GM12872 (cell line): ENCODE measurements at regions not wholly inside any gene's neighbourhood (a gene's known extent, or its start where the extent isn't known, plus 50 kb on each side); places are given as distances from the start of the nearest gene placed in this dataset.

Experiments used
- CTCF ChIP-seq: IDR thresholded peaks from 3 replicates; pipeline ENCODE4 v1.5.1; 2011; ENCODE audit warnings: low read depth, mild to moderate bottlenecking, low read length, moderate library complexity; ENCODE audit not compliant: insufficient read depth

GRCh38 chr2:883260-883802 is 67.3 kb upstream of the SNTG2 start:
- TF ChIP-seq CTCF: no peak

GRCh38 chr2:881204-881918 is 69.3 kb upstream of the SNTG2 start:
- TF ChIP-seq CTCF: no peak

GRCh38 chr2:880201-880970 is 70.3 kb upstream of the SNTG2 start:
- no peak for TF ChIP-seq CTCF

DNA sequence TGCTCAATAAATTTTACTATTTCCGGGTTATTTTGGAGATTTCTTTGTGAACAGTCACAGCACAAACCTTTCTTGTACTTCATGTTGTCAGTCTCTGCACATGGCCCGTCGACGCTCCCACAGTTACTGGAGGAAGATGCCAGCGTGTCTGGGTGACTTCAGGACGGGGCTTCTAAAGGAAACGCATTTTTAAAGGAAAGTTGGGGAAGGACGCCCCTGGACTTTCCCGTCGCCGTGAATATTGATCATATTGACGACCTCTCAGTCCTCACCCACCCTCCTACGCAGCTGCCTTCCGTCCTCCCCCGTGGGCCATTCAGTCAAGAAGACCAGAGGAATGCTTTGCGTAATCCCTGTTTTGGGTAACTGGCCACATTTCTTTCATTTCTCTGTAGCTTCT is 71.1 kb upstream of the SNTG2 start:
- no peak for TF ChIP-seq CTCF

- TF ChIP-seq CTCF: no peak
Observed at GRCh38 chr2:878245-878930, 72.3 kb upstream of the SNTG2 start.

DNA sequence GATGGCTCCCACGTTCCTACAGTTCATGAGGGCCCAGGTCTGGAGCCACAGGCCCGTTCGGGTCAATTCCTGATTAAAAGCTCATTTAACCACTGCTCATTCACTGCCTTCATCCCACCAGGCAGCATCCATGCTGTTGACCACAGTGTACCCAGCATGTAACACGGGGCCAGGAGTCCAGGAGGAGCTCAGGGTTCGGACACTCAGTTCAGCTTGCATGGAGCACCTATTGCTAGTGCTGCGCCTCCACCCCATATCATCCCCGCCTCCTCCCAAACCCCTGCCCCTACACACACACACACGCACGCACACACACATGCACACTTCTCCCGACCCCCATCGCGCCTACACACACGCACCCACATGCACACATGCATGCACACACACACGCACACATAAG is 72.9 kb upstream of the SNTG2 start:
- no peak for TF ChIP-seq CTCF

DNA sequence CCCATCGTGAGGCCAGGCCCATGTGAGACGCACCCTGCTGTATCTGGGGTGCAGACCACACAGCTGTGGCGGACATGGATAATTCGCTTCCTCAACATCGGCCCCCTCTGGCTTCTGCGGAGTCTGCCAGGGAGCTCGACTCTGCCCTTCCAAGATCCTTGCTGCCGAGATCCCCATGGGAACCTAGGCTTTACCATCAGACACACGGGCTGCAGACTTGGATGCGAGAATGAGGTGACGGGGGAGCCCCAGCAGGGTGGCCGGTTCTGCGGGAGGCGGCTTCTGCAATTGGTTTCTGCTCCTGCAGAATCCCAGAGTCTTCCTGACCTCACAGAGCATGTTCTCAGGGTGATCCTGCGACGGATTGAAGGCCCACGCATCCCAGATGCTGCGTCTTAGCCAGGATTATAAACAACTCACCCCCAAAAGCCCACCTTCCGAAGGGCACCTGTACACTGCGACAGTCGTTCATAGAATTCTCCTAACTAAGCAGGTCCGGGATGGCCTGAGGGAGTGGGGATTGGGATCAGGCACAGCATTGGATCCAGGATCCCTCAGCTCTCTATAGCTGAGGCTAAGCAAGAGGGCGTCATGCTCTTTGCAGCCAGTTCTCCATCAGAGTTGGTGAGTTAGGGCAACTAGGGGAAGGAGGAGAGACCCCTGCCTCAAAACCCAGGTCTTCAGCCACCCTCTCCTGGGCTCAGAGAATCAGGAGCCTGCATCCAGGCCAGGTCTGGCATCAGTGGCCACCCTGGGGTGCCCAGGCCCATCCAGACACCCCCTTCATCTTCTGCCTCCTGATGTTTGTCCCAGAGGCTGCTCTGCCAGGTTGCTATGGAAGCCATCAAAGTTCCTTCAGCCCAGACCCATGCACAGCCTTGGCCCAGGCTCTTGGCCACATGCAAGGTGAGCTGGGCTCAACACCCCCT is 74.7 kb upstream of the SNTG2 start:
- no peak for TF ChIP-seq CTCF
